Fibroblast of the aortic adventitia (primary cell): ENCODE measurements at regions not wholly inside any gene's neighbourhood (a gene's known extent, or its start where the extent isn't known, plus 50 kb on each side); places are given as distances from the start of the nearest gene placed in this dataset.

ENCODE experiments used
- DNase-seq: peaks from one replicate; pipeline ENCODE4 v3.0.0-alpha.2; 2010; ENCODE audit warnings: low read depth
- H3K4me3 ChIP-seq: 2 replicates; pipeline ENCODE4 v1.5.1; 2011; ENCODE audit warnings: low read depth, mild to moderate bottlenecking, control low read depth, low read length, moderate library complexity
- CTCF ChIP-seq: IDR thresholded peaks from 2 replicates; pipeline ENCODE4 v1.5.1; 2011; ENCODE audit warnings: mild to moderate bottlenecking, low read length, control low read depth, inconsistent platforms; ENCODE audit not compliant: insufficient read depth

DNA sequence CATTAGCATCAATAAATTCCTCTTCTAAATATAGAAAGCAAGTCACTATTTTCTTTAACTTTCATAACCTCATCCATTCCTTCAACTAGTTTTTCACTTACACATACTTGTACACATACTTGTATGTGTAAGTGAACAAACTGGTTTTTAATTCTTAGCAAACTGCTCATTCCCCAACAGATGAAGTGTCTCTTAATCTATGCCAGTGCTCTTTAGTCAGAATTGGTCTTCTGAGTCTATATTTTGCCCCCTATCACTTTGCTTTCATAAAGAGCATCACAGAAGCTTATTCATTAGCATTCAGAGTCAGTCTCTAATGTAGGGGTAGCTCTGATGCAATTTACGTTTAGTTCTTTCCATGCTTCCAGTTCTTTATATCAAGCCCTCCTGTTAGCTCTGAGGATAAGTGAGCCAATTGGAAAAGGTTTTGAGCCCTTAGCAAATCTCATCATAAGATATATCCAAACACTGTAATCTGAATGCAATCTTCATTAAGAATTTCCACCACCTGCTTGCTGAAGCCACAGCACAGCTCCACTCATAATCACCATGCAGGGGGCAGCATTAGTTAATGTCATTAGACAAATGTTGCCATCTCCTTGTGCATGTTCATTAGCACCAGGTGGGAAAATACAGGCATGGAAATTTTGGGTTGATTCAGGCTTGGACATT is 178.5 kb upstream of the SLC24A2 start:
- TF ChIP-seq CTCF = no peak
- no peak overlapping the region for H3K4me3 ChIP-seq
- no peak for DNase-seq

DNA sequence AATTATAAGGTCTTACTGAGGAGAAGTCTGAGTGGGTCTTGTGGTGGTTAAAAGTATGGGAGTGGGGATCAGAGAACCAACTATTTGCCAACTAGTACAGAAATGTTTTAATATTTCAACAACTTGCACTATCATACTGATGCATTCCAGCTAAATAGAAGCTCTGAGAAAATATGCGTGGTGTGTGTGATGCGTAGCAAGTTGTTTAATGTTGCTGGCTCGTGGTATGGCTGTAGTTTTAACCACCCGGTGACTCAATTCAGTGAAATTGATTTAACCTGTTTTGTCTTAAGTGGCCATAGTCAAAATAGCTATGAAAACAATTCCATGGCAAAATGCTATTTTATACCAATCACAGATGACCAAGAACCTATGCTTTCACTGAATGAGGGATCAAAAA is 176.5 kb upstream of the SLC24A2 start:
- TF ChIP-seq CTCF = no peak
- no peak for DNase-seq
- no peak overlapping the region for H3K4me3 ChIP-seq

- peak; percentile 69 for DNase-seq
- TF ChIP-seq CTCF = no peak
- H3K4me3 ChIP-seq = no peak overlapping the region
Observed at GRCh38 chr9:19947996-19948395, 159.2 kb upstream of the SLC24A2 start.

GRCh38 chr9:19946441-19947109 is 157.7 kb upstream of the SLC24A2 start:
- TF ChIP-seq CTCF = peak; percentile 37
- DNase-seq = peak; percentile 20
- no peak overlapping the region for H3K4me3 ChIP-seq

- no peak for TF ChIP-seq CTCF
- no peak for DNase-seq
- H3K4me3 ChIP-seq = no peak overlapping the region
Observed at GRCh38 chr9:19941874-19942273, 153.0 kb upstream of the SLC24A2 start.

DNA sequence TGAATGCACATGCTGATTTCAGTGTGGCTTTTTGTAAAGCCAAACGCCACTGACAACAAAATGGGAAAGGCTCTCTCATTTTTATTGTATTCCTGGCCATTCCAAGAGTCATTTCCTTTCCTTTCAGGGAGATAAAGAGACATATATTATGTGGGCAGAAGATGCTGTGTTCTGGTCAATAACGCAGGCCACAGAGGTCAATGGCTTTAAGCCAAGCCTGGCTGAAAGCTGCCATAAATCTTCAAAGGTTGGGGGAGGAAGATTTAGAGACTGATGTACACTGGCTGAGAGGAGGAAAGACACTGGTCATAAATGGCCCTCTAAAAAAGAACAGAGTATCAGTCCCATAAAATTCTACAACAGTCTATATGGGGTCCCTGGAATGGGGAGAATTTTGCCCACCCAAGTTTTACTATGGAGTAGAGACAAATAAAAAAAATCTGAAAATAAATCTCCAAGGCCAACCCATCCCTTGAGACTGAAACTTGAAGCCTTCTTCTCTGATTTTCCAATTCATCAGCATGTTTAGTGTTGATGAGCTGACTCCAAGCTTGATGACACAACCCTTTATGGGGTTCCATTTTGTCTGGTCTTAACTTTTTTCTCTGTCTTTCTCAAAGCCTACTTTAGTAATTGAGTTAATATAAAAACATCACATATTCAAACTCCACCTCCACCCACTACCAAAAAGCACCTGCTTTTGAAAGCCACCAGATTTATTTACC is 152.1 kb upstream of the SLC24A2 start:
- DNase-seq = no peak
- H3K4me3 ChIP-seq = no peak overlapping the region
- TF ChIP-seq CTCF = no peak
